Neural progenitor cell (in vitro differentiated cells): ENCODE measurements at regions not wholly inside any gene's neighbourhood (a gene's known extent, or its start where the extent isn't known, plus 50 kb on each side); places are given as distances from the start of the nearest gene placed in this dataset.
A peak's percentile ranks its signal among the peaks of the same experiment; 100 is the strongest.

Experiments used
- DNase-seq: peaks from one replicate; pipeline ENCODE4 v3.0.0-alpha.2; 2016; ENCODE audit warnings: low spot score
- H2AFZ ChIP-seq: fragments of 200-600 bp; sonication (generic); replicated peaks from 2 replicates; pipeline ENCODE4 v1.6.1; 2016; ENCODE audit warnings: antibody characterized with exemption
- H3F3A ChIP-seq: fragments of 200-600 bp; sonication (generic); 2 replicates; pipeline ENCODE4 v1.6.1; 2016; ENCODE audit warnings: antibody characterized with exemption, low read depth
- H3K27ac ChIP-seq: fragments of 200-600 bp; sonication (generic); 2 replicates; pipeline ENCODE4 v1.5.1; 2016; ENCODE audit warnings: mild to moderate bottlenecking
- H3K27me3 ChIP-seq: fragments of 200-600 bp; sonication (generic); 2 replicates; pipeline ENCODE4 v1.6.1; 2016; ENCODE audit warnings: mild to moderate bottlenecking, moderate library complexity
- H3K36me3 ChIP-seq: fragments of 200-600 bp; sonication (generic); 2 replicates; pipeline ENCODE4 v1.5.1; 2016
- H3K4me1 ChIP-seq: fragments of 200-600 bp; sonication (generic); 2 replicates; pipeline ENCODE4 v1.6.1; 2016; ENCODE audit warnings: mixed run types
- H3K4me2 ChIP-seq: fragments of 200-600 bp; sonication (generic); 2 replicates; pipeline ENCODE4 v1.6.1; 2016
- H3K4me3 ChIP-seq: fragments of 200-600 bp; sonication (generic); 2 replicates; pipeline ENCODE4 v1.5.1; 2016
- H3K79me2 ChIP-seq: fragments of 200-600 bp; sonication (generic); 2 replicates; pipeline ENCODE4 v1.6.1; 2016; ENCODE audit warnings: low read depth
- H3K9ac ChIP-seq: fragments of 200-600 bp; sonication (generic); 2 replicates; pipeline ENCODE4 v1.6.1; 2016
- H3K9me3 ChIP-seq: fragments of 200-600 bp; sonication (generic); 2 replicates; pipeline ENCODE4 v1.5.1; 2016; ENCODE audit warnings: low read depth
- H4K20me1 ChIP-seq: fragments of 200-600 bp; sonication (generic); 2 replicates; pipeline ENCODE4 v1.6.1; 2016; ENCODE audit warnings: low read depth
- H3K27ac Mint-ChIP-seq: 3 replicates; pipeline ENCODE4 v1.8.0; 2021; ENCODE audit warnings: mixed read lengths
- H3K27me3 Mint-ChIP-seq: 2 replicates; pipeline ENCODE4 v1.8.0; 2022; ENCODE audit warnings: low read depth, mild to moderate bottlenecking, inconsistent platforms, moderate library complexity, mixed read lengths; ENCODE audit not compliant: insufficient read depth
- H3K36me3 Mint-ChIP-seq: 3 replicates; pipeline ENCODE4 v1.8.0; 2021; ENCODE audit warnings: mixed read lengths
- H3K4me1 Mint-ChIP-seq: 3 replicates; pipeline ENCODE4 v1.8.0; 2021; ENCODE audit warnings: mixed read lengths
- H3K4me3 Mint-ChIP-seq: 3 replicates; pipeline ENCODE4 v1.8.0; 2021; ENCODE audit warnings: mild to moderate bottlenecking, moderate library complexity, mixed read lengths
- H3K9me3 Mint-ChIP-seq: 3 replicates; pipeline ENCODE4 v1.8.0; 2020; ENCODE audit warnings: mixed read lengths
- CTCF ChIP-seq: fragments of 200-600 bp; sonication (generic); IDR thresholded peaks from 2 replicates; pipeline ENCODE4 v1.5.1; 2017; ENCODE audit warnings: antibody characterized with exemption, mild to moderate bottlenecking
- EZH2 ChIP-seq: fragments of 200-600 bp; sonication (generic); IDR thresholded peaks from 2 replicates; pipeline ENCODE4 v1.6.1; 2017; ENCODE audit warnings: antibody characterized with exemption, mild to moderate bottlenecking, moderate library complexity
- EZH2phosphoT487 ChIP-seq: fragments of 200-600 bp; sonication (generic); IDR thresholded peaks from 2 replicates; pipeline ENCODE4 v1.6.1; 2017; ENCODE audit warnings: antibody characterized with exemption

- Histone ChIP-seq H3K4me1 (no peaks in the 10 kb centered on the region), H3K4me3 (no peak overlapping the region), H3K9me3 (no peaks in the 10 kb centered on the region), H4K20me1 (no peaks in the 10 kb centered on the region), H3K36me3 (no peaks in the 10 kb centered on the region), H3K79me2 (no peaks in the 10 kb centered on the region), H2AFZ (no peak overlapping the region), H3K27ac (no peak overlapping the region), H3K4me2 (no peak overlapping the region), H3F3A (no peaks in the 10 kb centered on the region), H3K27me3 (no peaks in the 10 kb centered on the region), H3K9ac (no peak overlapping the region)
- Mint-ChIP-seq H3K4me3 (no peak overlapping the region), H3K36me3 (no peaks in the 10 kb centered on the region), H3K27ac (no peak overlapping the region), H3K4me1 (no peaks in the 10 kb centered on the region), H3K27me3 (no peaks in the 10 kb centered on the region), H3K9me3 (no peaks in the 10 kb centered on the region)
- TF ChIP-seq EZH2phosphoT487 (no peak), CTCF (no peak), EZH2 (no peak)
- no peak for DNase-seq
These were observed 511.0 kb upstream of the RIOK2 start for GRCh38 chr5:97694091-97694490.

GRCh38 chr5:97714424-97714823, 531.4 kb upstream of the RIOK2 start:
- no peaks in the 10 kb centered on the region for H3K79me2 ChIP-seq
- H3K27ac Mint-ChIP-seq: no peak overlapping the region
- no peak overlapping the region for H3K4me3 Mint-ChIP-seq
- no peaks in the 10 kb centered on the region for H3K27me3 Mint-ChIP-seq
- H3K36me3 ChIP-seq: no peaks in the 10 kb centered on the region
- no peaks in the 10 kb centered on the region for H3K9me3 Mint-ChIP-seq
- peaks cover 6% of the 10 kb centered on the region for H3K4me1 Mint-ChIP-seq
- peak overlapping the region; percentile 14 for H3K4me2 ChIP-seq
- H4K20me1 ChIP-seq: no peaks in the 10 kb centered on the region
- no peak overlapping the region for H3K27ac ChIP-seq
- no peaks in the 10 kb centered on the region for H3K27me3 ChIP-seq
- no peak overlapping the region for H2AFZ ChIP-seq
- H3K9ac ChIP-seq: no peak overlapping the region
- H3K4me3 ChIP-seq: no peak overlapping the region
- TF ChIP-seq EZH2 (no peak), EZH2phosphoT487 (peak; percentile 62)
- H3K36me3 Mint-ChIP-seq: no peaks in the 10 kb centered on the region
- H3K4me1 ChIP-seq: peaks cover 10% of the 10 kb centered on the region
- peak; percentile 17 for DNase-seq
- no peaks in the 10 kb centered on the region for H3K9me3 ChIP-seq
- H3F3A ChIP-seq: no peaks in the 10 kb centered on the region

GRCh38 chr5:97726106-97726505, 543.1 kb upstream of the RIOK2 start:
- Mint-ChIP-seq H3K27ac (no peak overlapping the region), H3K4me1 (no peaks in the 10 kb centered on the region), H3K9me3 (peaks cover 3% of the 10 kb centered on the region), H3K36me3 (no peaks in the 10 kb centered on the region), H3K4me3 (no peak overlapping the region), H3K27me3 (no peaks in the 10 kb centered on the region)
- H3F3A ChIP-seq: no peaks in the 10 kb centered on the region
- H3K27ac ChIP-seq: no peak overlapping the region
- H3K9ac ChIP-seq: no peak overlapping the region
- H3K79me2 ChIP-seq: no peaks in the 10 kb centered on the region
- no peak overlapping the region for H2AFZ ChIP-seq
- no peaks in the 10 kb centered on the region for H3K27me3 ChIP-seq
- DNase-seq: no peak
- H3K4me1 ChIP-seq: no peaks in the 10 kb centered on the region
- H3K4me3 ChIP-seq: no peak overlapping the region
- no peaks in the 10 kb centered on the region for H4K20me1 ChIP-seq
- H3K9me3 ChIP-seq: no peaks in the 10 kb centered on the region
- H3K36me3 ChIP-seq: no peaks in the 10 kb centered on the region
- TF ChIP-seq EZH2: no peak
- TF ChIP-seq CTCF: peak; percentile 31
- TF ChIP-seq EZH2phosphoT487: no peak
- H3K4me2 ChIP-seq: no peak overlapping the region

GRCh38 chr5:97728920-97729319, 545.9 kb upstream of the RIOK2 start:
- no peaks in the 10 kb centered on the region for H3K27me3 ChIP-seq
- H4K20me1 ChIP-seq: no peaks in the 10 kb centered on the region
- H3K27ac ChIP-seq: no peak overlapping the region
- no peaks in the 10 kb centered on the region for H3K9me3 ChIP-seq
- no peak overlapping the region for H3K4me3 ChIP-seq
- no peaks in the 10 kb centered on the region for H3K9me3 Mint-ChIP-seq
- TF ChIP-seq EZH2 (no peak), CTCF (no peak), EZH2phosphoT487 (no peak)
- H3K4me1 Mint-ChIP-seq: peaks cover 4% of the 10 kb centered on the region
- no peaks in the 10 kb centered on the region for H3F3A ChIP-seq
- no peaks in the 10 kb centered on the region for H3K36me3 ChIP-seq
- H3K79me2 ChIP-seq: no peaks in the 10 kb centered on the region
- no peak overlapping the region for H3K9ac ChIP-seq
- no peaks in the 10 kb centered on the region for H3K36me3 Mint-ChIP-seq
- H3K27me3 Mint-ChIP-seq: no peaks in the 10 kb centered on the region
- H3K4me2 ChIP-seq: no peak overlapping the region
- DNase-seq: no peak
- no peak overlapping the region for H2AFZ ChIP-seq
- H3K4me1 ChIP-seq: no peaks in the 10 kb centered on the region
- no peak overlapping the region for H3K4me3 Mint-ChIP-seq
- H3K27ac Mint-ChIP-seq: no peak overlapping the region
